HepG2 (cell line): ENCODE measurements at regions not wholly inside any gene's neighbourhood (a gene's known extent, or its start where the extent isn't known, plus 50 kb on each side); places are given as distances from the start of the nearest gene placed in this dataset.

ENCODE experiments used
- ATAC-seq: fragments of 200-7000 bp; cut with Tn5 transposase; 3 replicates; pipeline ENCODE4 v1.9.1; 2020; ENCODE audit warnings: mild to moderate bottlenecking, moderate library complexity
- BruUV-seq: library from RNA; stranded (reverse); fragments of 400-500 nt; replicated peaks from 2 replicates; lab custom pipeline; 2021; lab: Mats Ljungman, UMichigan
- CTCF ChIA-PET: fragments of 300-600 bp; formaldehyde crosslinking; extraction: SDS; loops from one replicate; lab custom pipeline; 2021; ENCODE audit warnings: low total read pairs, inconsistent platforms, low intra/inter-chr PET ratio; lab: Yijun Ruan, JAX
- POLR2A ChIA-PET: fragments of 350-600 bp; sonication (Branson Sonifier 250); formaldehyde crosslinking; loops from one replicate; lab custom pipeline; 2020; ENCODE audit warnings: antibody characterized with exemption, inconsistent platforms; lab: Yijun Ruan, JAX
- DNase-seq: peaks from one replicate; pipeline ENCODE4 v3.0.0-alpha.2; 2015; ENCODE audit warnings: low spot score
- FAIRE-seq: peaks from 3 replicates; lab custom pipeline; 2011; peaks lifted over from hg19 to GRCh38; lab: Jason Lieb, UNC
- H2AFZ ChIP-seq: one replicate; pipeline ENCODE4 v1.6.1; 2011; ENCODE audit warnings: low read length, inconsistent platforms
- H3K27ac ChIP-seq: fragments of 300-600 bp; 3 replicates; pipeline ENCODE4 v1.8.0; 2011; ENCODE audit warnings: mixed run types, mild to moderate bottlenecking, mixed read lengths, low read length, inconsistent platforms; ENCODE audit not compliant: insufficient read depth; ENCODE audit errors: extremely low read length
- H3K27me3 ChIP-seq, 2 experiments: fragments of 200-600 bp in 1 of 2; 2 replicates in 1 of 2; 3 replicates in 1 of 2; pipeline versions ENCODE4 v1.6.0 to v1.8.0; 2011; ENCODE audit warnings: low read length in 2 of 2, mild to moderate bottlenecking in 2 of 2, moderate library complexity in 2 of 2, inconsistent platforms in 1 of 2; ENCODE audit not compliant: insufficient read depth in 2 of 2, control insufficient read depth in 1 of 2
- H3K36me3 ChIP-seq, 2 experiments: fragments of 200-600 bp in 1 of 2; replicated peaks in 1 of 2; 2 replicates in 1 of 2; 3 replicates in 1 of 2; pipeline versions ENCODE4 v1.5.1 to v1.8.0; 2011; ENCODE audit warnings: low read length in 2 of 2, inconsistent platforms in 1 of 2; ENCODE audit not compliant: insufficient read depth in 2 of 2, control insufficient read depth in 1 of 2
- H3K4me1 ChIP-seq: 2 replicates; pipeline ENCODE4 v1.5.1; 2012; ENCODE audit warnings: low read length, inconsistent platforms; ENCODE audit not compliant: insufficient read depth
- H3K4me2 ChIP-seq: 2 replicates; pipeline ENCODE4 v1.6.0; 2011; ENCODE audit warnings: low read depth, low read length, inconsistent platforms
- H3K4me3 ChIP-seq, 3 experiments: fragments of 200-600 bp in 1 of 3; sonication (generic), shearing (Covaris generic) in 1 of 3; replicated peaks in 1 of 3; 2 replicates each; pipeline ENCODE4 v1.5.1; 2011 to 2016; ENCODE audit warnings: low read length in 3 of 3, inconsistent platforms in 2 of 3, low read depth in 2 of 3, mild to moderate bottlenecking in 2 of 3, control low read depth in 1 of 3, mixed read lengths in 1 of 3; ENCODE audit not compliant: insufficient read depth in 1 of 3
- H3K79me2 ChIP-seq: one replicate; pipeline ENCODE4 v1.6.1; 2011; ENCODE audit warnings: low read length, inconsistent platforms; ENCODE audit not compliant: insufficient read depth
- H3K9ac ChIP-seq: 2 replicates; pipeline ENCODE4 v1.6.0; 2011; ENCODE audit warnings: mild to moderate bottlenecking, low read depth, low read length, inconsistent platforms; ENCODE audit not compliant: insufficient read depth
- H3K9me3 ChIP-seq: 2 replicates; pipeline ENCODE4 v1.5.1; 2012; ENCODE audit warnings: mild to moderate bottlenecking, low read length
- H4K20me1 ChIP-seq: 2 replicates; pipeline ENCODE4 v1.6.0; 2011; ENCODE audit warnings: inconsistent platforms, mild to moderate bottlenecking, low read length, moderate library complexity; ENCODE audit not compliant: insufficient read depth
- CBX2 ChIP-seq, 2 experiments: fragments of 200-600 bp in 1 of 2; sonication (generic); formaldehyde crosslinking in 1 of 2; IDR thresholded peaks; 2 replicates each; pipeline versions ENCODE4 v1.7.0 to v1.8.1; 2018 to 2022; ENCODE audit warnings: low read depth in 2 of 2, low read length in 1 of 2, mild to moderate bottlenecking in 1 of 2, missing genetic modification reagents in 1 of 2
- RXRA ChIP-seq: sonication (generic); formaldehyde crosslinking; IDR thresholded peaks from 2 replicates; pipeline ENCODE4 v1.5.1; 2020; ENCODE audit warnings: missing genetic modification reagents
- ZMYM3 ChIP-seq: sonication (generic); formaldehyde crosslinking; IDR thresholded peaks from 2 replicates; pipeline ENCODE4 v1.5.1; 2020; ENCODE audit warnings: mild to moderate bottlenecking, missing genetic modification reagents
- ZNF792 ChIP-seq: IDR thresholded peaks from 2 replicates; pipeline ENCODE4 v1.6.1; 2016
- ZNF83 ChIP-seq: sonication (generic); formaldehyde crosslinking; IDR thresholded peaks from 2 replicates; pipeline ENCODE4 v1.4.0; 2020; ENCODE audit warnings: missing genetic modification reagents, mild to moderate bottlenecking, borderline replicate concordance
- WGBS: methylation state at CpG from one replicate; pipeline ENCODE4 v1.1.6; 2017; ENCODE audit warnings: low lambda C conversion rate; 5-methylcytosine and 5-hydroxymethylcytosine counted together
- in situ Hi-C: cut with HindIII; loops from 2 replicates; pipeline ENCODE4 v1.10.0; 2017; ENCODE audit warnings: low pct_unique_long_range_greater_than_20kb; ENCODE audit not compliant: extremely low pct_ligation_motif_present
- intact Hi-C: fragments of 100-400 bp; cut with micrococcal nuclease; formaldehyde crosslinking; loops from one replicate; pipeline ENCODE4 v1.10.0; 2022; ENCODE audit not compliant: unreplicated experiment
- TF ChIP-seq, protein P1 (sequence below): sonication (generic); formaldehyde crosslinking; conservative IDR thresholded peaks from 2 replicates; pipeline ENCODE4 v1.4.0; 2020; ENCODE audit warnings: mild to moderate bottlenecking, missing genetic modification reagents, moderate library complexity
- TF ChIP-seq, protein P2 (sequence below): sonication (generic); formaldehyde crosslinking; IDR thresholded peaks from 2 replicates; pipeline ENCODE4 v1.9.0; 2022; ENCODE audit warnings: missing genetic modification reagents, mild to moderate bottlenecking, borderline replicate concordance

DNA sequence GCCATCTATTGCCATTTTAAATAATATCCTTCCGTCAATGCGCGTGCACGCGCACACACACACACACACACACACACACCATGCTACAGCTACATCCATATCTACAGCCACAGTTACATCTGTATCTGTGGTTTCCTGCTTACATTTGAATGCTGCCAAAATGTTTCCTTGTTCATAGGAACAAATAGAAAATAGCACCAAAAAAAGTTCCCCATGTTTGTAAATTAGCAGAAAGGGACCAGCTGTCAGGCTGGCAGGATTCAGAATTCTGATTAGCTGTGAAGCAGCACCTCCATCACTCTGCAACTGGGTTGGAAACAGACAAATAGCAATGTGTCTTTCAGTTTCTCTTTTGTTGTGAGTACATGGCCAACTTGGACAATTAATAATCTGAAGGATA, 601.5 kb downstream of the IRX1 start:
- Histone ChIP-seq H4K20me1 (no peaks in the 10 kb centered on the region), H3K9ac (no peak overlapping the region), H3K9me3 (no peaks in the 10 kb centered on the region), H3K4me3 (no peak overlapping the region), H3K79me2 (no peaks in the 10 kb centered on the region), H3K27ac (no peak overlapping the region), H3K27me3 (no peaks in the 10 kb centered on the region), H3K36me3 (no peaks in the 10 kb centered on the region), H3K4me2 (no peak overlapping the region), H2AFZ (no peak overlapping the region), H3K4me1 (no peaks in the 10 kb centered on the region)
- CTCF ChIA-PET, result no interaction called here
- POLR2A ChIA-PET, result no interaction called here
- no peak for FAIRE-seq
- in situ Hi-C loops, result no loop called here
- no TSS peak for BruUV-seq
- DNase-seq, result no peak
- ATAC-seq, result no peak
- WGBS, result 86% methylated on average over 5 of the region's 5 CpGs
- no peak for TF ChIP-seq RXRA (CRISPR knock-in tag)
- TF ChIP-seq ZMYM3 (CRISPR knock-in tag), result no peak
- TF ChIP-seq CBX2 (IDR thresholded peaks at IDR 0.05; ENCODE audit: low read depth, low read length), result no peak
- TF ChIP-seq CBX2 (CRISPR knock-in tag; IDR thresholded peaks at IDR 0.05; ENCODE audit: low read depth), result no peak
- TF ChIP-seq, protein P1, sequence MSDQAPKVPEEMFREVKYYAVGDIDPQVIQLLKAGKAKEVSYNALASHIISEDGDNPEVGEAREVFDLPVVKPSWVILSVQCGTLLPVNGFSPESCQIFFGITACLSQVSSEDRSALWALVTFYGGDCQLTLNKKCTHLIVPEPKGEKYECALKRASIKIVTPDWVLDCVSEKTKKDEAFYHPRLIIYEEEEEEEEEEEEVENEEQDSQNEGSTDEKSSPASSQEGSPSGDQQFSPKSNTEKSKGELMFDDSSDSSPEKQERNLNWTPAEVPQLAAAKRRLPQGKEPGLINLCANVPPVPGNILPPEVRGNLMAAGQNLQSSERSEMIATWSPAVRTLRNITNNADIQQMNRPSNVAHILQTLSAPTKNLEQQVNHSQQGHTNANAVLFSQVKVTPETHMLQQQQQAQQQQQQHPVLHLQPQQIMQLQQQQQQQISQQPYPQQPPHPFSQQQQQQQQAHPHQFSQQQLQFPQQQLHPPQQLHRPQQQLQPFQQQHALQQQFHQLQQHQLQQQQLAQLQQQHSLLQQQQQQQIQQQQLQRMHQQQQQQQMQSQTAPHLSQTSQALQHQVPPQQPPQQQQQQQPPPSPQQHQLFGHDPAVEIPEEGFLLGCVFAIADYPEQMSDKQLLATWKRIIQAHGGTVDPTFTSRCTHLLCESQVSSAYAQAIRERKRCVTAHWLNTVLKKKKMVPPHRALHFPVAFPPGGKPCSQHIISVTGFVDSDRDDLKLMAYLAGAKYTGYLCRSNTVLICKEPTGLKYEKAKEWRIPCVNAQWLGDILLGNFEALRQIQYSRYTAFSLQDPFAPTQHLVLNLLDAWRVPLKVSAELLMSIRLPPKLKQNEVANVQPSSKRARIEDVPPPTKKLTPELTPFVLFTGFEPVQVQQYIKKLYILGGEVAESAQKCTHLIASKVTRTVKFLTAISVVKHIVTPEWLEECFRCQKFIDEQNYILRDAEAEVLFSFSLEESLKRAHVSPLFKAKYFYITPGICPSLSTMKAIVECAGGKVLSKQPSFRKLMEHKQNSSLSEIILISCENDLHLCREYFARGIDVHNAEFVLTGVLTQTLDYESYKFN (CRISPR knock-in tag), result no peak
- no peak for TF ChIP-seq ZNF792
- TF ChIP-seq, protein P2, sequence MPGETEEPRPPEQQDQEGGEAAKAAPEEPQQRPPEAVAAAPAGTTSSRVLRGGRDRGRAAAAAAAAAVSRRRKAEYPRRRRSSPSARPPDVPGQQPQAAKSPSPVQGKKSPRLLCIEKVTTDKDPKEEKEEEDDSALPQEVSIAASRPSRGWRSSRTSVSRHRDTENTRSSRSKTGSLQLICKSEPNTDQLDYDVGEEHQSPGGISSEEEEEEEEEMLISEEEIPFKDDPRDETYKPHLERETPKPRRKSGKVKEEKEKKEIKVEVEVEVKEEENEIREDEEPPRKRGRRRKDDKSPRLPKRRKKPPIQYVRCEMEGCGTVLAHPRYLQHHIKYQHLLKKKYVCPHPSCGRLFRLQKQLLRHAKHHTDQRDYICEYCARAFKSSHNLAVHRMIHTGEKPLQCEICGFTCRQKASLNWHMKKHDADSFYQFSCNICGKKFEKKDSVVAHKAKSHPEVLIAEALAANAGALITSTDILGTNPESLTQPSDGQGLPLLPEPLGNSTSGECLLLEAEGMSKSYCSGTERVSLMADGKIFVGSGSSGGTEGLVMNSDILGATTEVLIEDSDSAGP (CRISPR knock-in tag), result no peak
- TF ChIP-seq ZNF83, result no peak
- intact Hi-C loops, result no loop called here
